ENCODE measurements at regions not wholly inside any gene's neighbourhood (a gene's known extent, or its start where the extent isn't known, plus 50 kb on each side); places are given as distances from the start of the nearest gene placed in this dataset.

- DNase-seq (ENCODE audit: low spot score), result no peak
Measured at GRCh38 chr6:112865131-112865530, 518.0 kb downstream of the RFPL4B start.

GRCh38 chr6:112874881-112875280 lies 527.8 kb downstream of the RFPL4B start:
- H3K9ac ChIP-seq (ENCODE audit: low read depth in 1 of 2, low read length in 2 of 2), result no peak overlapping the region
- H3K9me3 ChIP-seq (ENCODE audit: control insufficient read depth in 4 of 4, low read length in 3 of 4), result no peaks in the 10 kb centered on the region
- no peak for TF ChIP-seq NR2F2 (IDR thresholded peaks at IDR 0.05)
- no peak for TF ChIP-seq MAX (IDR thresholded peaks at IDR 0.05)
- no peak for TF ChIP-seq ATF3 (IDR thresholded peaks at IDR 0.05)
- no peak for TF ChIP-seq HNF4A (conservative IDR thresholded peaks at IDR 0.05)
- no peak for TF ChIP-seq GABPA (IDR thresholded peaks at IDR 0.05 in 1 of 2, conservative IDR thresholded peaks at IDR 0.05 in 1 of 2)
- TF ChIP-seq TAF1 (conservative IDR thresholded peaks at IDR 0.05), result no peak
- TF ChIP-seq HNF4G (IDR thresholded peaks at IDR 0.05), result no peak
- no peak for TF ChIP-seq CTCF (IDR thresholded peaks at IDR 0.05; ENCODE audit: low read depth, low read length, missing input control)
- TF ChIP-seq RXRA (IDR thresholded peaks at IDR 0.05), result no peak
- TF ChIP-seq FOXA2 (IDR thresholded peaks at IDR 0.05), result no peak
- no peak for TF ChIP-seq EGR1 (IDR thresholded peaks at IDR 0.05; ENCODE audit: low read depth in 2 of 2)
- TF ChIP-seq RAD21 (IDR thresholded peaks at IDR 0.05), result no peak
- no peak for TF ChIP-seq ZBTB33 (IDR thresholded peaks at IDR 0.05)
- TF ChIP-seq SP1 (IDR thresholded peaks at IDR 0.05), result no peak
- TF ChIP-seq JUND (IDR thresholded peaks at IDR 0.05), result no peak
- no peak for DNase-seq (ENCODE audit: low spot score)
- no peaks in the 10 kb centered on the region for H3K27me3 ChIP-seq (ENCODE audit: control insufficient read depth in 4 of 4, insufficient read depth in 4 of 4, low read length in 3 of 4)
- no peak overlapping the region for H3K4me3 ChIP-seq (ENCODE audit: low read depth in 1 of 3, low read length in 3 of 3)
- 91% methylated on average over 1 of the region's 1 CpG for WGBS
- no peak overlapping the region for H3K27ac ChIP-seq (ENCODE audit: low read depth in 1 of 2, low read length in 2 of 2)
- H3K4me1 ChIP-seq (ENCODE audit: control insufficient read depth in 4 of 4, insufficient read depth in 4 of 4, low read length in 3 of 4), result no peaks in the 10 kb centered on the region
- no peaks in the 10 kb centered on the region for H3K36me3 ChIP-seq (ENCODE audit: control insufficient read depth in 4 of 4, insufficient read depth in 3 of 4, low read depth in 1 of 4, low read length in 3 of 4)

More at GRCh38 chr6:112865131-112865530, 518.0 kb downstream of the RFPL4B start:
- Histone ChIP-seq H3K27me3 (ENCODE audit: control insufficient read depth in 4 of 4, insufficient read depth in 4 of 4, low read length in 3 of 4) (no peaks in the 10 kb centered on the region), H3K27ac (ENCODE audit: low read depth in 1 of 2, low read length in 2 of 2) (no peak overlapping the region), H3K4me3 (ENCODE audit: low read depth in 1 of 3, low read length in 3 of 3) (no peak overlapping the region), H3K9ac (ENCODE audit: low read depth in 1 of 2, low read length in 2 of 2) (no peak overlapping the region), H3K9me3 (ENCODE audit: control insufficient read depth in 4 of 4, low read length in 3 of 4) (no peaks in the 10 kb centered on the region), H3K36me3 (ENCODE audit: control insufficient read depth in 4 of 4, insufficient read depth in 3 of 4, low read depth in 1 of 4, low read length in 3 of 4) (no peaks in the 10 kb centered on the region), H3K4me1 (ENCODE audit: control insufficient read depth in 4 of 4, insufficient read depth in 4 of 4, low read length in 3 of 4) (no peaks in the 10 kb centered on the region)
- 65% methylated on average over 2 of the region's 2 CpGs for WGBS
- no peak for TF ChIP-seq HNF4A (conservative IDR thresholded peaks at IDR 0.05)
